ENCODE measurements at regions not wholly inside any gene's neighbourhood (a gene's known extent, or its start where the extent isn't known, plus 50 kb on each side); places are given as distances from the start of the nearest gene placed in this dataset.

DNA sequence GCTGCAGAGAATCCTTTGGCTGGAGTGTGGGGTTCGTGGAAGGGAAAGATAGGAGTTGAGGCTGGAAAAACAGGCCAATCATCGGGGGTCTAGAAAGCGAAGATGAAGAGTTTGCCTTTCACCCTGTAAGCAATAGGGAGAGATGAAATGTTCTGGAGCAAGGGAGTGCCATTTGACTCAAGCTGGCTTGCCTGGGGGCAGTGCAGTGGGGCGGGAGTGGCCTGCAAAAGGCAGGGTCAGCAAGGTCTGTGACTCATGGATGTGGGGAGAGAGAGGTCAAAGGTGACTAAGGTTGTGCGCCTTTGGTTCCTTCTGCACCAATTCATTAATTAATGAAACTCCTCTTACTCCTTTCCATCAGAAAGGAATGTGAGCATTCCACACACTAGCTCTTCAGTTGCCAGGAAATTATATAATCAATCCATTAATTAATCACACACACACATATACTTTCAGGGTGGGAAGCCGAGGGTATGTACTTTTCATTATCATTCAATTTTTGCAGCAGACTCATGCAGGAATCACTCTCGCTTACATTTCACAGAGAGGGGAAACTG lies 227.6 kb downstream of the MYCN start:
- TF ChIP-seq BACH2 (CRISPR knock-in tag; IDR thresholded peaks at IDR 0.05; ENCODE audit: borderline replicate concordance) (no peak), ZFP30 (CRISPR knock-in tag; IDR thresholded peaks at IDR 0.05) (no peak), ARNTL (CRISPR knock-in tag; IDR thresholded peaks at IDR 0.05; ENCODE audit: borderline replicate concordance, low read depth) (no peak), ZFP3 (CRISPR knock-in tag; IDR thresholded peaks at IDR 0.05) (no peak), SNAI2 (CRISPR knock-in tag; IDR thresholded peaks at IDR 0.05) (no peak), CREB5 (CRISPR knock-in tag; IDR thresholded peaks at IDR 0.05; ENCODE audit: low read depth) (no peak), RARB (CRISPR knock-in tag; IDR thresholded peaks at IDR 0.05) (no peak), TCF4 (CRISPR knock-in tag; IDR thresholded peaks at IDR 0.05; ENCODE audit: borderline replicate concordance) (no peak), CSDC2 (CRISPR knock-in tag; IDR thresholded peaks at IDR 0.05) (no peak), PPARA (CRISPR knock-in tag; IDR thresholded peaks at IDR 0.05; ENCODE audit: borderline replicate concordance) (no peak), ISL1 (CRISPR knock-in tag; IDR thresholded peaks at IDR 0.05) (no peak)
